ENCODE measurements at regions not wholly inside any gene's neighbourhood (a gene's known extent, or its start where the extent isn't known, plus 50 kb on each side); places are given as distances from the start of the nearest gene placed in this dataset.

- TF ChIP-seq POLR2AphosphoS5 (IDR thresholded peaks at IDR 0.05; ENCODE audit: low read depth, low read length) (no peak), TAF1 (IDR thresholded peaks at IDR 0.05; ENCODE audit: borderline replicate concordance, low read depth, low read length) (no peak), POLR2A (IDR thresholded peaks at IDR 0.05; ENCODE audit: low read depth, low read length) (no peak)
These were observed 66.8 kb upstream of the ANK2 start for GRCh38 chr4:112982680-112983079.
